ENCODE measurements at regions not wholly inside any gene's neighbourhood (a gene's known extent, or its start where the extent isn't known, plus 50 kb on each side); places are given as distances from the start of the nearest gene placed in this dataset.
"Not testable (repeated sequence)": the region's sequence is repeated elsewhere in the genome, so short reads cannot be mapped to it uniquely, and the experiment has no call there.

DNA sequence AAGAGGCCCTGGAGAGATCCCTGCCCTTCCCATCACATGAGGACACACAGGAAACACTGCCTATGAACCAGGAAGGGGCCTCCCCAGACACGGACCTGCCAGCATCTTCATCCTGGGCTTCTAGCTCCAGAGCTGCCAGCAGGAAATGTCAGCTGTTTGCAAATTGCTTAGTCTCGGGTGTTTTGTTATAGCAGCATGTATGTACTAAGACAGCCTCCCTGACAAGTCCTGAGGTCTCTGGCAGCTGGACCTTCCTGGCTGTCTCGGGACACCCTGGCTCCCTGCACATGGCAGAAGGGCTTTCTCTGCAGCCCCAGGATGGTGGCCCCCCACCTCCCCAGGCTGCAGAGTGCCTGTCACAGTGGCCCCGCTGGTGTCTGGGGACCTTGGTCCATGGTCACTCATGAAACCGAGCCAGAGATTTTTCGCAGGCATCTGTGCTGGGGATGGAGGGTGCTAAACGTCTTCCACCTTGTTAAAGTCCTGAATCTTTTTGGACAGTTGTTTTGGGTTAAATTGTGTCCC, 153.4 kb downstream of the NPIPB11 start:
- TF ChIP-seq, protein P1, sequence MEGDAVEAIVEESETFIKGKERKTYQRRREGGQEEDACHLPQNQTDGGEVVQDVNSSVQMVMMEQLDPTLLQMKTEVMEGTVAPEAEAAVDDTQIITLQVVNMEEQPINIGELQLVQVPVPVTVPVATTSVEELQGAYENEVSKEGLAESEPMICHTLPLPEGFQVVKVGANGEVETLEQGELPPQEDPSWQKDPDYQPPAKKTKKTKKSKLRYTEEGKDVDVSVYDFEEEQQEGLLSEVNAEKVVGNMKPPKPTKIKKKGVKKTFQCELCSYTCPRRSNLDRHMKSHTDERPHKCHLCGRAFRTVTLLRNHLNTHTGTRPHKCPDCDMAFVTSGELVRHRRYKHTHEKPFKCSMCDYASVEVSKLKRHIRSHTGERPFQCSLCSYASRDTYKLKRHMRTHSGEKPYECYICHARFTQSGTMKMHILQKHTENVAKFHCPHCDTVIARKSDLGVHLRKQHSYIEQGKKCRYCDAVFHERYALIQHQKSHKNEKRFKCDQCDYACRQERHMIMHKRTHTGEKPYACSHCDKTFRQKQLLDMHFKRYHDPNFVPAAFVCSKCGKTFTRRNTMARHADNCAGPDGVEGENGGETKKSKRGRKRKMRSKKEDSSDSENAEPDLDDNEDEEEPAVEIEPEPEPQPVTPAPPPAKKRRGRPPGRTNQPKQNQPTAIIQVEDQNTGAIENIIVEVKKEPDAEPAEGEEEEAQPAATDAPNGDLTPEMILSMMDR (IDR thresholded peaks at IDR 0.05), result not testable (repeated sequence)
- not testable (repeated sequence) for TF ChIP-seq EP300, POLR2A (IDR thresholded peaks at IDR 0.05)

Measured in sigmoid colon (tissue), 4 donors.